ENCODE measurements at regions not wholly inside any gene's neighbourhood (a gene's known extent, or its start where the extent isn't known, plus 50 kb on each side); places are given as distances from the start of the nearest gene placed in this dataset.

DNA sequence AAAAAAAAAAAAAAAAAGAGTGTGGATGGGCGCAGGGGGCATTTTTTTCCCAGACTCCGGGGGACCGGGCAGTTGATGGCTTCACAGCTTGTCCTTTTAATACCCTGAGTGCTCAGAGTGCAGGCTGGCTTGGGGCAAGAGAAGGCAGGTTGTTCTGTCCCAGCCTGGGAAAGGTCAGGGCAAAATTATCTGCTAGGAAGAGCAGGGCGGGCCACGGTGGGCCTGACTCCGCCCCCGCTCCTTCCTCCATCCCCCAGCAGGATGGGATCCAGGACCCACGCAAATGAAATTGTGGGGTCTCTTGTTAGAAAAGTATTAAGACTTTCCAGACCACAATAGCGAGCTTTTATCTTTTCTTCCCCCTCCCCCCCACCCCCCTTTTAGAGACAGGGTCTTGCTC is 70.7 kb downstream of the PTPRS start:
- Histone ChIP-seq H3K4me1 (ENCODE audit: control insufficient read depth in 4 of 4, insufficient read depth in 4 of 4, low read length in 3 of 4) (no peaks in the 10 kb centered on the region), H3K27me3 (ENCODE audit: control insufficient read depth in 4 of 4, insufficient read depth in 4 of 4, low read length in 3 of 4) (no peaks in the 10 kb centered on the region), H3K36me3 (ENCODE audit: control insufficient read depth in 4 of 4, insufficient read depth in 3 of 4, low read depth in 1 of 4, low read length in 3 of 4) (peaks cover 0 to 14% (median 2%) of the 10 kb centered on the region in 4 donors), H3K9ac (ENCODE audit: low read depth in 1 of 2, low read length in 2 of 2) (no peak overlapping the region), H3K9me3 (ENCODE audit: control insufficient read depth in 4 of 4, low read length in 3 of 4) (no peaks in the 10 kb centered on the region), H3K4me3 (ENCODE audit: low read depth in 1 of 3, low read length in 3 of 3) (no peak overlapping the region), H3K27ac (ENCODE audit: low read depth in 1 of 2, low read length in 2 of 2) (no peak overlapping the region)
- WGBS, result 91% methylated on average over 9 of the region's 9 CpGs
- TF ChIP-seq JUND (IDR thresholded peaks at IDR 0.05), result no peak
- TF ChIP-seq HNF4A (conservative IDR thresholded peaks at IDR 0.05), result no peak
- TF ChIP-seq NR2F2 (IDR thresholded peaks at IDR 0.05), result no peak
- TF ChIP-seq YY1 (IDR thresholded peaks at IDR 0.05), result no peak
- no peak for TF ChIP-seq FOXA1 (IDR thresholded peaks at IDR 0.05)
- TF ChIP-seq SP1 (IDR thresholded peaks at IDR 0.05), result no peak
- TF ChIP-seq EGR1 (IDR thresholded peaks at IDR 0.05; ENCODE audit: low read depth in 2 of 2), result no peak
- TF ChIP-seq FOXA2 (IDR thresholded peaks at IDR 0.05), result no peak
- no peak for TF ChIP-seq GABPA (IDR thresholded peaks at IDR 0.05 in 1 of 2, conservative IDR thresholded peaks at IDR 0.05 in 1 of 2)
- TF ChIP-seq, protein P1, sequence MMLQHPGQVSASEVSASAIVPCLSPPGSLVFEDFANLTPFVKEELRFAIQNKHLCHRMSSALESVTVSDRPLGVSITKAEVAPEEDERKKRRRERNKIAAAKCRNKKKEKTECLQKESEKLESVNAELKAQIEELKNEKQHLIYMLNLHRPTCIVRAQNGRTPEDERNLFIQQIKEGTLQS (IDR thresholded peaks at IDR 0.05), result no peak
- DNase-seq (ENCODE audit: low spot score), result no peak

DNA sequence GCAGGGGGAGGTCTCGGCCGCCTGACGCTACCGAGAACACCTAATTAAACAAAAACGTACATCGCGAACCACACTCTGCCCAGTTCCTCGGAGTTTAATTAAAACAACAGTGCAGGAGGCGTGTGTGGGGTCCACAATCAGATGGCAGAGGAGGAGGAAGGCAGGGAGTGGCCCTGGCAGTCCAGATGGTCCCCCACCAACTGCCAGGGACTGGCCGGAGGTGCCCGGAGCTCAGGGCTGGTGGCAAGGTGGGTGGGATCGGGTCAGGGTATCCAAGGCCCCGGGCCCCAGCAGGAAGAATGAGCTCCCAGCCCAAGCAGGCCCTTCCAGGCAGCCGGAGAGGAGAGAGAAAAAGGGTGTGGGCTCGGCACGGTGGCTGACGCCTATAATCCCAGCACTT is 71.3 kb downstream of the PTPRS start:
- no peaks in the 10 kb centered on the region for H3K4me1 ChIP-seq (ENCODE audit: control insufficient read depth in 4 of 4, insufficient read depth in 4 of 4, low read length in 3 of 4)
- no peak overlapping the region for H3K4me3 ChIP-seq (ENCODE audit: low read depth in 1 of 3, low read length in 3 of 3)
- H3K27me3 ChIP-seq (ENCODE audit: control insufficient read depth in 4 of 4, insufficient read depth in 4 of 4, low read length in 3 of 4), result no peaks in the 10 kb centered on the region
- peaks cover 0 to 20% (median 2%) of the 10 kb centered on the region in 4 donors for H3K36me3 ChIP-seq (ENCODE audit: control insufficient read depth in 4 of 4, insufficient read depth in 3 of 4, low read depth in 1 of 4, low read length in 3 of 4)
- H3K27ac ChIP-seq (ENCODE audit: low read depth in 1 of 2, low read length in 2 of 2), result no peak overlapping the region
- no peak overlapping the region for H3K9ac ChIP-seq (ENCODE audit: low read depth in 1 of 2, low read length in 2 of 2)
- no peaks in the 10 kb centered on the region for H3K9me3 ChIP-seq (ENCODE audit: control insufficient read depth in 4 of 4, low read length in 3 of 4)
- no peak for DNase-seq (ENCODE audit: low spot score)
- 90% methylated on average over 17 of the region's 17 CpGs for WGBS
- no peak for TF ChIP-seq EGR1 (IDR thresholded peaks at IDR 0.05; ENCODE audit: low read depth in 2 of 2)
- TF ChIP-seq NR2F2 (IDR thresholded peaks at IDR 0.05), result no peak
- TF ChIP-seq HNF4G (IDR thresholded peaks at IDR 0.05), result no peak
- TF ChIP-seq GABPA (IDR thresholded peaks at IDR 0.05 in 1 of 2, conservative IDR thresholded peaks at IDR 0.05 in 1 of 2), result no peak
- TF ChIP-seq, protein P2, sequence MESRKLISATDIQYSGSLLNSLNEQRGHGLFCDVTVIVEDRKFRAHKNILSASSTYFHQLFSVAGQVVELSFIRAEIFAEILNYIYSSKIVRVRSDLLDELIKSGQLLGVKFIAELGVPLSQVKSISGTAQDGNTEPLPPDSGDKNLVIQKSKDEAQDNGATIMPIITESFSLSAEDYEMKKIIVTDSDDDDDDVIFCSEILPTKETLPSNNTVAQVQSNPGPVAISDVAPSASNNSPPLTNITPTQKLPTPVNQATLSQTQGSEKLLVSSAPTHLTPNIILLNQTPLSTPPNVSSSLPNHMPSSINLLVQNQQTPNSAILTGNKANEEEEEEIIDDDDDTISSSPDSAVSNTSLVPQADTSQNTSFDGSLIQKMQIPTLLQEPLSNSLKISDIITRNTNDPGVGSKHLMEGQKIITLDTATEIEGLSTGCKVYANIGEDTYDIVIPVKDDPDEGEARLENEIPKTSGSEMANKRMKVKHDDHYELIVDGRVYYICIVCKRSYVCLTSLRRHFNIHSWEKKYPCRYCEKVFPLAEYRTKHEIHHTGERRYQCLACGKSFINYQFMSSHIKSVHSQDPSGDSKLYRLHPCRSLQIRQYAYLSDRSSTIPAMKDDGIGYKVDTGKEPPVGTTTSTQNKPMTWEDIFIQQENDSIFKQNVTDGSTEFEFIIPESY (IDR thresholded peaks at IDR 0.05), result no peak
- TF ChIP-seq, protein P3, sequence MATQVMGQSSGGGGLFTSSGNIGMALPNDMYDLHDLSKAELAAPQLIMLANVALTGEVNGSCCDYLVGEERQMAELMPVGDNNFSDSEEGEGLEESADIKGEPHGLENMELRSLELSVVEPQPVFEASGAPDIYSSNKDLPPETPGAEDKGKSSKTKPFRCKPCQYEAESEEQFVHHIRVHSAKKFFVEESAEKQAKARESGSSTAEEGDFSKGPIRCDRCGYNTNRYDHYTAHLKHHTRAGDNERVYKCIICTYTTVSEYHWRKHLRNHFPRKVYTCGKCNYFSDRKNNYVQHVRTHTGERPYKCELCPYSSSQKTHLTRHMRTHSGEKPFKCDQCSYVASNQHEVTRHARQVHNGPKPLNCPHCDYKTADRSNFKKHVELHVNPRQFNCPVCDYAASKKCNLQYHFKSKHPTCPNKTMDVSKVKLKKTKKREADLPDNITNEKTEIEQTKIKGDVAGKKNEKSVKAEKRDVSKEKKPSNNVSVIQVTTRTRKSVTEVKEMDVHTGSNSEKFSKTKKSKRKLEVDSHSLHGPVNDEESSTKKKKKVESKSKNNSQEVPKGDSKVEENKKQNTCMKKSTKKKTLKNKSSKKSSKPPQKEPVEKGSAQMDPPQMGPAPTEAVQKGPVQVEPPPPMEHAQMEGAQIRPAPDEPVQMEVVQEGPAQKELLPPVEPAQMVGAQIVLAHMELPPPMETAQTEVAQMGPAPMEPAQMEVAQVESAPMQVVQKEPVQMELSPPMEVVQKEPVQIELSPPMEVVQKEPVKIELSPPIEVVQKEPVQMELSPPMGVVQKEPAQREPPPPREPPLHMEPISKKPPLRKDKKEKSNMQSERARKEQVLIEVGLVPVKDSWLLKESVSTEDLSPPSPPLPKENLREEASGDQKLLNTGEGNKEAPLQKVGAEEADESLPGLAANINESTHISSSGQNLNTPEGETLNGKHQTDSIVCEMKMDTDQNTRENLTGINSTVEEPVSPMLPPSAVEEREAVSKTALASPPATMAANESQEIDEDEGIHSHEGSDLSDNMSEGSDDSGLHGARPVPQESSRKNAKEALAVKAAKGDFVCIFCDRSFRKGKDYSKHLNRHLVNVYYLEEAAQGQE (IDR thresholded peaks at IDR 0.05), result no peak
- TF ChIP-seq RXRA (IDR thresholded peaks at IDR 0.05), result no peak
- TF ChIP-seq HNF4A (conservative IDR thresholded peaks at IDR 0.05), result no peak
- TF ChIP-seq YY1 (IDR thresholded peaks at IDR 0.05), result no peak
- TF ChIP-seq, protein P1 (IDR thresholded peaks at IDR 0.05), result no peak
- no peak for TF ChIP-seq JUND (IDR thresholded peaks at IDR 0.05)
- no peak for TF ChIP-seq TAF1 (conservative IDR thresholded peaks at IDR 0.05)
- TF ChIP-seq, protein P4, sequence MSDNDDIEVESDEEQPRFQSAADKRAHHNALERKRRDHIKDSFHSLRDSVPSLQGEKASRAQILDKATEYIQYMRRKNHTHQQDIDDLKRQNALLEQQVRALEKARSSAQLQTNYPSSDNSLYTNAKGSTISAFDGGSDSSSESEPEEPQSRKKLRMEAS (IDR thresholded peaks at IDR 0.05), result no peak
- TF ChIP-seq, protein P5, sequence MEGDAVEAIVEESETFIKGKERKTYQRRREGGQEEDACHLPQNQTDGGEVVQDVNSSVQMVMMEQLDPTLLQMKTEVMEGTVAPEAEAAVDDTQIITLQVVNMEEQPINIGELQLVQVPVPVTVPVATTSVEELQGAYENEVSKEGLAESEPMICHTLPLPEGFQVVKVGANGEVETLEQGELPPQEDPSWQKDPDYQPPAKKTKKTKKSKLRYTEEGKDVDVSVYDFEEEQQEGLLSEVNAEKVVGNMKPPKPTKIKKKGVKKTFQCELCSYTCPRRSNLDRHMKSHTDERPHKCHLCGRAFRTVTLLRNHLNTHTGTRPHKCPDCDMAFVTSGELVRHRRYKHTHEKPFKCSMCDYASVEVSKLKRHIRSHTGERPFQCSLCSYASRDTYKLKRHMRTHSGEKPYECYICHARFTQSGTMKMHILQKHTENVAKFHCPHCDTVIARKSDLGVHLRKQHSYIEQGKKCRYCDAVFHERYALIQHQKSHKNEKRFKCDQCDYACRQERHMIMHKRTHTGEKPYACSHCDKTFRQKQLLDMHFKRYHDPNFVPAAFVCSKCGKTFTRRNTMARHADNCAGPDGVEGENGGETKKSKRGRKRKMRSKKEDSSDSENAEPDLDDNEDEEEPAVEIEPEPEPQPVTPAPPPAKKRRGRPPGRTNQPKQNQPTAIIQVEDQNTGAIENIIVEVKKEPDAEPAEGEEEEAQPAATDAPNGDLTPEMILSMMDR (IDR thresholded peaks at IDR 0.05; ENCODE audit: low read depth, low read length, missing input control), result no peak

Measured in liver (tissue), 8 donors.